Islet precursor cell (in vitro differentiated cells): ENCODE measurements at regions not wholly inside any gene's neighbourhood (a gene's known extent, or its start where the extent isn't known, plus 50 kb on each side); places are given as distances from the start of the nearest gene placed in this dataset.
A peak's percentile ranks its signal among the peaks of the same experiment; 100 is the strongest.

Source experiments
- DNase-seq: peaks from one replicate; pipeline ENCODE4 v3.0.0-alpha.2; 2018

DNA sequence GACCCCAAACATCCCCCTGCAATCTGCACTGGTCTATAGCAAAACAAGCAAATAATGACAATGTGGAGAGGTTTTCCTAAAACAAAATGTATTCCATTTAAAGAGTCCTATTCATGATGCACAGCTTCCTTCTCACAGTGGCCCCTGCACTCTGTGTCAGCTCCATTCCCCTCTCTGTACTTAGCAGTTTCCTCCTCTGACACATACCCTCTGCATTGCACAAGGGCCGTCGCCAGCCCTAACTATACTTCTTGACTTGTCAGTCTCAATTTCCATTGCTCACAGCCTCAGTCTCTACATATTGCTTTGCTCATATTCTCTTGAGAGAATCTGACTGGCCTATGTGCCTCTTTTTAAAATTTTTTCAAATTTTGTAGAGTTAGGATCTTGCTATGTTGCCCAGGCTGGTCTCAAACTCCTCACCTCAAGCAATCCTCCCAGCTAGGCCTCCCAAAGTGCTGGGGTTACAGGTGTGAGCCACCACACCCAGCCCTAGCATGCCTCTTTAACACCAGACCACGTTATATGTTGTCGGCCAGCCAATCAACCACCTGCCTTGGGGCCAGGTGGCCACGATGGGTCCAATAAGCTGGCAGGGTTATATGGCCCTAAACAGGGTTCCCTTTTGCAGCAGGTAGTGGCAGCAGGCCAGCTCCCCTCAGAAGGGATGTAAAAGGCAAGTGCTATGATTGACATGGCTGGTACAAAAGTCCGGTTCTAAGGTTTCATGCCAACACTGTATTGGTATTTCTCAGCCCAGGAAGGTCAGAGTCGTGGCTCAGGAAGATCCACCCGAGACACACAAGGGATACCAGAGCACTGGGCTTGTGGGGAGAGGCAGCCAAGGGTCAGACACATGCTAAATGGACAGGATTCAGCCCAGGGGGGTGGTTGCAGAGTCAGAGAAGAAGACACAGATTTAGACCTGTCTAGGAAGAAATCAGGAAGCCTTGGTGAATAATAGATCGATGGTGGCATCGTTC lies 59.0 kb upstream of the SMAD3 start:
- DNase-seq: no peak

DNA sequence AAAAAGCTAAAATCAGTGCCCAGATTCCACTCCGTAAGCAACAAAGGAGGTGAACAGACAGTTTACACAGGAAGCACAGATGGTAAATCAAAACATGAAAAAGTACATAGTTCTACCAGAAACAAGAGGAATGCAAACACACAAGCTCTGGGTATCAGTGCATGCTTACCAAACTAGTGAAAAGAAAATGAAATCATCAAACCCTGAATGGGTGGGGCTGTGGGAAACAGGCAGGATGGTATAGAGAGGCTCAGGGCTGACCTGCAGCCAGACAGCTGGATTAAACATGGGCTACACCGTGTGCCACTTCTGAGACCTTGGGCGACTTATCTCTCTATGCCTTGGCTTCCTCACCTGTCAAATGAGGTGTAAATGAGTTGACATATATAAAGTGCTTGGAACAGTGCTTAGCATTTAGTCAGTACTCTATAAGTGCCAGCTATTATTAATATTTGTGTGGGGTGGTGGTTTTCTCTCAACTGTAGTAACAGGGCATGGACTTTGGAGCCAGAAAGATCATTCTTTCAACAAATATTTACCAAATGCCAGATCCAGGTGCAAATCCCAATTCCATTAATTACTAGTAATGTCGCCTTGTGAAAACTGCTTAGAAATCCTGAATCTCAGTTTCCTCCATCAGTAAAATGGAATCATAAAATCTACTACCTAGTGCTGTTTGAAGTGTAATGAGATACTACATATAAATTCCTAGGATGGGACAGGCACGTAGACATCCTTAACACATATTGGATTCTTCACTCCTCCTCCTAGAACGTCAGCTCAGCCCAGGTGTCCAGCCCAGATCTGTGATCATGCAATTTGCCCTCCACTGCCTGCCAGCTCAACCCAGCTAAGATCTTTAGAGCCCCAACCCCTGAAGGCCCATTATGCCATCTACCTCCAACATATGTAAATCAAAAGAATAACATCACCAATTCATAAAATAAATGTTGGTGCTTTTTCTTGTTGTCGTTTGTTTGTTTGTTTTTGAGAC lies 55.5 kb upstream of the SMAD3 start:
- no peak for DNase-seq

DNA sequence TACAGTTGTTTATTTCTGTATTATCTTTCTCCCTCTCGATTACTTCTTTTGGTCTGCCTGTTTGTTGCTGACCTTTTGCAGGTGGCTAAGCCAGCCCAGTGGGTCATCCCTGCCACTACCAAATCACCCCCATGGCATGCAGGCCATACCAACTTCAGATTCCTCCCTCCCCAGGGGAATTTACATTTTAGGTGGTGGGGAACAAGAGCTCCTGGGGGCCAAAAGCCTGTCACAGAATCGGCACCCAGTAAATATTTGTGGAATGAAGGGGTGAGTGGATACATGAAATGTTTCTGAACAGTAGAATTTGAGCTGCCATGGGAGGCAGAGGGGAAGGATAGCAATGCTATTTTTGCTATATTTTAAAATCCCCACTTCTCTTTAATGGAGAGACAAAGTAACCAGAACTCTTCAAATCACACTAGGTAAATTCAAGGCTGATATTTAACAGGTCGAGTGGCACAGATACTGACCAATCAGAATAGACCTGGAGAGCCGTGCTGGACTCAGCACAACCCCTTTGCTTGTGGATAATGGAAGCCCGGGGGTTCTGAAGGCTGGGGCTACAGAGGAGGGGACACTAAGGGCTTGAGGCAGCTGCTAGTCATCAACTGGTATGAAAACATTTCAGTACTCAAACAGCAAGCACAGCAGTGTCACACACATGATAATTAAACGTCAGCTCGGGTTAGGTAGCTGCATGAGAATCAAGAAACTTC lies 54.3 kb upstream of the SMAD3 start:
- DNase-seq: no peak

DNA sequence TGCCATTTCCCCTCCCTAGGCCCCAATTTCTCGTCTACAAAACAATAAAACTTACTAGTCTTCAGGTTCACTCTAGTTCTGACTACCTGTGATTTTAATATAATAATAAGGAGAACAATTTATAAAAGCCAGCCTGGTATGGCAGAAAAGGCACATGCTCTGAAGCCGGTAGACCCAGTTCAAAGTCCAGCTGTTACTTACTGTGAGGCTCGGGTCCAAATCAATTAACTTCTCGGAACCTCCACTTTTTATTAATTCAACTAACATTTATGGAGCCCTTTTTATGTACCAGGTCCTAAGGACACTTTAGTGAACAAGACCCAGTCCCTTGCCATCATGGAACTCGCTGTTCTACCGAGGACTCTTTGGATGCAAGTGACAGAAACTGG lies 53.8 kb upstream of the SMAD3 start:
- DNase-seq: no peak

DNA sequence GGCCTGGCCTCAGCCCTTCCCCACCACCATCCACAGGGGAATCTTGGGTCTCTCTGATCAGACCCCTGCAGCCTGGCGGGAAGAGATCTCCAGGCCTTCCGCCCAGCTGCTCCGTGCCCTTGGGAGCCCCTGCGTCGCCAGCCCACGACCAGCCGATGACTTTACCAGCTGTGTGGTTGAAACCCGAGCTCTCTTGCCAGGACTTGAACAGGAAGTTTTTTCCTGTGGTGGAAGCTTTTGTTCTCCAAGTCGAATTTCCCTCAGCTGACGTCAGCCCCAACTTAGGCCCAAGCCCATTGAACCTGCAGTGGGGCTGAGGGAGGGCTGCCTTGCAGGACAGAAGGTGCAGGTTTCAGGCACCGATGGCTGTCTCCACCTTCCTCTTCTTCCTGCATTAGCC lies 51.7 kb upstream of the SMAD3 start:
- peak; percentile 80 for DNase-seq
